ENCODE measurements at regions not wholly inside any gene's neighbourhood (a gene's known extent, or its start where the extent isn't known, plus 50 kb on each side); places are given as distances from the start of the nearest gene placed in this dataset.

DNA sequence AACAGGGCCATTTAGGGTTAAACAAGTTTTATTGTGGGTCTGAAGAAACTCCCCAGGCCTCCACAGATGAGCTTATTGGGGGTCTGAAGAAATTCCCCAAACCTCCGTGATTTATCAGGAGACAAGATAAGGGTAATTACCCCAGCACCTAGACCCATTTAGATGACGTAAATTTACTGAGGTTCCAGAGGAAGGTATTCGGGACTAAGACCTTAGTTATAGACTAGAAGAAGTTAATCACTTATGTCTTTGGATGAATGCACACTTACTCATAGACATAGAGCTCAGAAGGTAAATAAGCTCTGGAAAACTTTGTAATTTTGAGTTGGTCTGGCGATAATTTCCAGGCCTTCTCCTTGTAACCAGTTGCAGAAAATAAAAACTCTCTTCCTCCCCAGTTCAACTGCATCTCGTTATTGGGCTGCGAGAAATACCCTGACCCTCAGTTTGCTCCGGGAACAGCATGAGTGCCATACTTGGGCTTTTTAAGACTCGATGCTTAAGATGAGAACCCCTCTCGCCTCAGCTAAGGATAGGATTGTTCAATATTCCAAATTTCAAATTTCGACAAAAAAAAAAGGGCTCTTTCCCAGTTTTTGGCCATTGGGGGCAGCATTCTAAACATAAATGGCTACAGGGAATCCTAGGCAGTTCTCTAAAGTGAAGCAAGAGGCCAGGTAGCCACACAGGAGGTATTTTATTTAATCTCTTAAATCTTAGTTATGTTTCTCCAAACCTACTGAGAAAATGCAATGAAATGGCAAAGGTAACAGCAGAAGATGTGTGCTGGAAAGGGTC, 74.7 kb upstream of the PFKP start:
- TF ChIP-seq, protein P1, sequence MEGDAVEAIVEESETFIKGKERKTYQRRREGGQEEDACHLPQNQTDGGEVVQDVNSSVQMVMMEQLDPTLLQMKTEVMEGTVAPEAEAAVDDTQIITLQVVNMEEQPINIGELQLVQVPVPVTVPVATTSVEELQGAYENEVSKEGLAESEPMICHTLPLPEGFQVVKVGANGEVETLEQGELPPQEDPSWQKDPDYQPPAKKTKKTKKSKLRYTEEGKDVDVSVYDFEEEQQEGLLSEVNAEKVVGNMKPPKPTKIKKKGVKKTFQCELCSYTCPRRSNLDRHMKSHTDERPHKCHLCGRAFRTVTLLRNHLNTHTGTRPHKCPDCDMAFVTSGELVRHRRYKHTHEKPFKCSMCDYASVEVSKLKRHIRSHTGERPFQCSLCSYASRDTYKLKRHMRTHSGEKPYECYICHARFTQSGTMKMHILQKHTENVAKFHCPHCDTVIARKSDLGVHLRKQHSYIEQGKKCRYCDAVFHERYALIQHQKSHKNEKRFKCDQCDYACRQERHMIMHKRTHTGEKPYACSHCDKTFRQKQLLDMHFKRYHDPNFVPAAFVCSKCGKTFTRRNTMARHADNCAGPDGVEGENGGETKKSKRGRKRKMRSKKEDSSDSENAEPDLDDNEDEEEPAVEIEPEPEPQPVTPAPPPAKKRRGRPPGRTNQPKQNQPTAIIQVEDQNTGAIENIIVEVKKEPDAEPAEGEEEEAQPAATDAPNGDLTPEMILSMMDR (conservative IDR thresholded peaks at IDR 0.05), result no peak; the same call in 1 of the 2 replicates
- no peak for TF ChIP-seq ZFX (IDR thresholded peaks at IDR 0.05)

Data from C4-2B (cell line).